ENCODE measurements at regions not wholly inside any gene's neighbourhood (a gene's known extent, or its start where the extent isn't known, plus 50 kb on each side); places are given as distances from the start of the nearest gene placed in this dataset.

DNA sequence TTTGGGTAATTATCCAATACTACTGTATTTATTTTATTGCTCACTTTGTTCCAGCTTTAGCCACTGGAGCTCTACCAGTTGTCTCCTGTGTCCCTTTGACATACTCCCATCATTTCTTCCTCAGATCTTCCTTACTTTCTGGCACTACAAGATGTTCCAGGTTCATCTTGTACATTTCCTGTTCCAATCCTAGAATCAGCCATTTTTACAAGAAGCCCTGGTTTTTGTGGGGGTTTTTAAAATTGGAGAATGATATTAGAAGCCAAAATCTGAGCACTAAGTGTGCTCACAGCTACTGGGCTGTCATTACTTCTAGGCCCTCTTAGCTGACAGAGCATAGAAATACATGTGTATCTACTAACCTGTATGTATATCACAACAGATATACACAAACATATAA lies 164.3 kb downstream of the ZFP36L2 start:
- TF ChIP-seq POLR2A (IDR thresholded peaks at IDR 0.05), result no peak
- H3K4me3 ChIP-seq, result no peak overlapping the region
- peaks cover 0 to 25% (median 2%) of the 10 kb centered on the region in 4 donors for H3K4me1 ChIP-seq
- DNase-seq (ENCODE audit: low spot score in 2 of 2), result no peak
- no peaks in the 10 kb centered on the region for H3K36me3 ChIP-seq
- peaks cover 0 to 9% (median 0%) of the 10 kb centered on the region in 4 donors for H3K9me3 ChIP-seq
- no peak overlapping the region for H3K27ac ChIP-seq
- H3K27me3 ChIP-seq, result no peaks in the 10 kb centered on the region

DNA sequence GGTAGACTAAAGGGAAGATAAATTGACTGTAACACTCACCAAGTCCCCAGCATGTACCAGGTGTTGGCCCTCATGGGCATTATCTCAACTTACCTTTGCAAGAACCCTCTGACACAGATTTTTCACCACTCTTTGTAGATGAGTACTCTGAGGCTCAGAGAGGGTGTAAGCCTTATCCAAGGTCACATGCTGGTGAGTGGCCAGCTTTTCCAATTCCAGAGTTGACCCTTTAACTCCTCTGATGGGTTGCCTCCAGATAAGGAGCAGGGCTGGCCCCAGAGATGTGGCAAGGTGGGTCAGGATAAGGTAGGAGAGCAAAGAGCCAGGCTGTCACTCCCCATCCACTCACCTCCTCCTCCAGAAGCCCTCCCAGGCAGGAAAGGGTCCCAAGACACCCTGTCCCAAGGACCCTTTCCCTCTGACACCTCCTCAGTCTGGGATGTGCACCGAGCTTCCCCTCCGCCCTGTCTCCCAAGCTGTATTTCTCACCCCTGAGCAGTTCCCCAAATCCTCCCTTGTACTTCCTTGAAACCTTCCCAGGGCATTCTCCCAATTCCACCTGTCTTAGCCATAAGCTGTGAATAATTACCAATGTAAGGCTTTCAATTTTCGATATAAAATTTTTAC lies 165.9 kb downstream of the ZFP36L2 start:
- Histone ChIP-seq H3K4me3 (no peak overlapping the region), H3K4me1 (peaks cover 0 to 20% (median 2%) of the 10 kb centered on the region in 4 donors), H3K36me3 (no peaks in the 10 kb centered on the region), H3K27me3 (no peaks in the 10 kb centered on the region), H3K27ac (no peak overlapping the region), H3K9me3 (peaks cover 0 to 9% (median 0%) of the 10 kb centered on the region in 4 donors)
- 87 to 90% methylated on average over 3 of the region's 3 CpGs for WGBS, 2 donors
- no peak for DNase-seq (ENCODE audit: low spot score in 2 of 2)
- TF ChIP-seq, protein P1, sequence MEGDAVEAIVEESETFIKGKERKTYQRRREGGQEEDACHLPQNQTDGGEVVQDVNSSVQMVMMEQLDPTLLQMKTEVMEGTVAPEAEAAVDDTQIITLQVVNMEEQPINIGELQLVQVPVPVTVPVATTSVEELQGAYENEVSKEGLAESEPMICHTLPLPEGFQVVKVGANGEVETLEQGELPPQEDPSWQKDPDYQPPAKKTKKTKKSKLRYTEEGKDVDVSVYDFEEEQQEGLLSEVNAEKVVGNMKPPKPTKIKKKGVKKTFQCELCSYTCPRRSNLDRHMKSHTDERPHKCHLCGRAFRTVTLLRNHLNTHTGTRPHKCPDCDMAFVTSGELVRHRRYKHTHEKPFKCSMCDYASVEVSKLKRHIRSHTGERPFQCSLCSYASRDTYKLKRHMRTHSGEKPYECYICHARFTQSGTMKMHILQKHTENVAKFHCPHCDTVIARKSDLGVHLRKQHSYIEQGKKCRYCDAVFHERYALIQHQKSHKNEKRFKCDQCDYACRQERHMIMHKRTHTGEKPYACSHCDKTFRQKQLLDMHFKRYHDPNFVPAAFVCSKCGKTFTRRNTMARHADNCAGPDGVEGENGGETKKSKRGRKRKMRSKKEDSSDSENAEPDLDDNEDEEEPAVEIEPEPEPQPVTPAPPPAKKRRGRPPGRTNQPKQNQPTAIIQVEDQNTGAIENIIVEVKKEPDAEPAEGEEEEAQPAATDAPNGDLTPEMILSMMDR (IDR thresholded peaks at IDR 0.05), result no peak
- no peak for TF ChIP-seq EP300 (IDR thresholded peaks at IDR 0.05)

DNA sequence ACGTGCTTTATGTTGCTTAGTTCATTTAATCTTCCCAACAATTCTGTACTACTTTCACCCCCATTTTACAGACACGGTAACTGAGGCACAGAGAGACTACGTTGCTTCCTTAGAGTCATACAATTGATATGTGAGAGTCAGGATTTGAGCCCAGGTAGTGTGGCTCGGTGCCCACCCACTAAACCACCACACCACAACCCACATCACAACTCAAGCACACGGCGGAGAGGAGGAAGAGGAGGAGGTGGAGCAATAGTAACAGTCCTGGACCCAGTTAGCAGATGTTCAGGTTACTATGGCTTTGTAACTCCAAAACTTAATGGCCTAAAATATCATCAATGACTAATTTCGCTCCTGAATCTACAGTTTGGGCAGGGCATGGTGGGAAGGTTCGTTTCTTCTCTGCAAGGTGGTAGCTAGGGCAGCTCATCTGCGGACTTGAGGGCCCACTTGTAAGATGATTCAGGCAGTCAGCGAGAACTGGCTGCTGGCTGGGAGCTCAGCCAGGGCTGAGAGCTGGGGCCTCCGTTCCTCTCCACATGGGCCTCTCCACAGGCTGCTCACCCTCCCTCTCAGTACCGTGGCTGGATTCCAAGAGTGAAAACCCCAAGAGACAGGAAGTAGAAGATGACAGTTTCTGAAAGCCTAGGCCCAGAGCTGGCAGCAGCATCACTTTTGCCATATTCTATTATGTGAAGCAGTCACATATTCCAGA lies 167.1 kb downstream of the ZFP36L2 start:
- Histone ChIP-seq H3K4me3 (no peak overlapping the region), H3K27ac (peak overlapping the region in 3 of 4 donors; percentile 16 to 43 (median 19)), H3K27me3 (no peaks in the 10 kb centered on the region), H3K36me3 (no peaks in the 10 kb centered on the region), H3K4me1 (peaks cover 0 to 30% (median 2%) of the 10 kb centered on the region in 4 donors), H3K9me3 (peaks cover 0 to 9% (median 0%) of the 10 kb centered on the region in 4 donors)
- DNase-seq (ENCODE audit: low spot score in 2 of 2), result peak in 1 of 2 donors; percentile 75
- WGBS, 2 donors, result 45 to 49% methylated on average over 10 to 12 of the region's 12 CpGs
- TF ChIP-seq EP300 (IDR thresholded peaks at IDR 0.05) (peak in 1 of 2 donors; percentile 41), POLR2A (IDR thresholded peaks at IDR 0.05) (no peak)
- TF ChIP-seq, protein P1 (IDR thresholded peaks at IDR 0.05), result no peak

DNA sequence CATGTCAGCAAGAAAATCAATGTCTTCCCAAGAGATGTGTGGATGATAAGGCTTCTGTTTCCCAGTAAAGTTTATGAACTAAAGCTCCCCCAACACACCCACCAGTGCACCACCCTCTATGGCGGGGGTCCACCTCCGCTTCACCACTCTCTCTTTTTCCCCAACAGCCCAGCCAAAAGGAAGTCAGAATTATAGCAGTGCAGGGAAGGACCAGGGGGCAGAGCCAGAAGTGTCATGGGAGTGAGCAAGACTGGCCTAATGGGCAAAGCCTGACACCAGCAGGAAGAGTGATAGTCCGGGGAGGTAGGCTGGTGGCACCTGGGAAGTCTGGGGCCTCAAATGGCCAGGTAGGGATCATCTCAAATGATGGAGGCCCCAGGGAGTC lies 167.7 kb downstream of the ZFP36L2 start:
- WGBS, 2 donors, result 86% methylated on average over 3 of the region's 3 CpGs
- Histone ChIP-seq H3K4me1 (peaks cover 0 to 33% (median 2%) of the 10 kb centered on the region in 4 donors), H3K9me3 (peaks cover 0 to 9% (median 0%) of the 10 kb centered on the region in 4 donors), H3K27me3 (no peaks in the 10 kb centered on the region), H3K4me3 (no peak overlapping the region), H3K27ac (no peak overlapping the region), H3K36me3 (no peaks in the 10 kb centered on the region)
- TF ChIP-seq POLR2A (IDR thresholded peaks at IDR 0.05) (no peak), EP300 (IDR thresholded peaks at IDR 0.05) (no peak)
- TF ChIP-seq, protein P1 (IDR thresholded peaks at IDR 0.05), result no peak
- no peak for DNase-seq (ENCODE audit: low spot score in 2 of 2)

DNA sequence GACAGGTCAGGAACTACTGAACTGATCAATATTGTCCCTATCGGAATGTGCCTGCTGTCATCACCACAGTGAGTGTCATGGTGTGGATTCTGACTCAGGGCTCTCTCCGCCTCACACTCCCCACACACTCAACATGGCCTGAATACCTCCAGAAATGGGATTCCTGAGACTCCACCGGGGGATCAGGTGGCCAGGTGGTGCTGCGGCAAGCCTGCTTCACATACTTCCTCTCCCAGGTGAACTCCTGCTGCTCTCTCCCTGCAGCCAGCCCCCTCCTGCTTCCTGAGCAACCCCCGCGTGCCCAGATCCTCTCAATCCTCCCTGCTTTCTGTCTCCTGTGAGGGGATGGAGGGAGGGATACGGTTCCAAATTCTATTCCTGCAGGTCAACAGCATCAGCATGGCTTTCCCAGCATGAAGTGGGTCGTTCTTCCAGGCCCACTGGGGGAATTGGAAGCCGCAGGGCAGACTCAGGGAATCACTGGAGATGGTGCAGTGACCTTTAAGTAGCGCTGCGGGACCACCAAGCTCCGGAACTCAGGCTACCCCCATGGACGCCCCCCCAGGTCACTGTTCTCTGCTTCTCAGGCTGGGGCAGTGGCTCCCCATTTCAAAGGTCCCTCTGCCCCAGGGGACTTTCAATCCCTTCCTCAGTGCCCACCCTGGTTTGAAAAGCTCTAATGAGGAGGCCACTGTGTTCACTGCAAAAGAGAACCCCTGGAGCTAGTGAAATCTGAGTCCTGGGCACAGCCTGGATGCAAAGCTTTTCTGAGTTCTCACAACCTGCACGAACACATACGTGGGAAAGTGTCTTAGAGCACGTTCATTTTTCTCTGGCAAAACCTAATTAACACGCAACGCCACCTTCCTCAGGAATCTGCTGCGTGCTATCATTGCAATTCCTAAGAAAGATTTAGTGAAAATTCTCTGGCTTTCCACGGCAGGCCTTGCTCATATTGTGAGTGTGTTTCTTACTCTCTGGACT lies 168.4 kb downstream of the ZFP36L2 start:
- Histone ChIP-seq H3K27ac (no peak overlapping the region), H3K27me3 (no peaks in the 10 kb centered on the region), H3K4me3 (no peak overlapping the region), H3K9me3 (peaks cover 0 to 9% (median 0%) of the 10 kb centered on the region in 4 donors), H3K4me1 (peaks cover 0 to 33% (median 2%) of the 10 kb centered on the region in 4 donors), H3K36me3 (no peaks in the 10 kb centered on the region)
- WGBS, 2 donors, result 83 to 91% methylated on average over 20 of the region's 20 CpGs
- TF ChIP-seq, protein P1 (IDR thresholded peaks at IDR 0.05), result no peak
- TF ChIP-seq POLR2A (IDR thresholded peaks at IDR 0.05), result no peak
- no peak for TF ChIP-seq EP300 (IDR thresholded peaks at IDR 0.05)
- no peak for DNase-seq (ENCODE audit: low spot score in 2 of 2)

Data from tibial nerve (tissue), 4 donors.